ENCODE measurements at regions not wholly inside any gene's neighbourhood (a gene's known extent, or its start where the extent isn't known, plus 50 kb on each side); places are given as distances from the start of the nearest gene placed in this dataset.
"Not testable (repeated sequence)": the region's sequence is repeated elsewhere in the genome, so short reads cannot be mapped to it uniquely, and the experiment has no call there.

GRCh38 chr7:3117488-3118231 lies 74.0 kb upstream of the CARD11 start:
- intact Hi-C loops (cut with DNase I) = no loop called here
- no peaks in the 10 kb centered on the region for H3K36me3 ChIP-seq (ENCODE audit: control insufficient read depth in 2 of 3, insufficient read depth in 3 of 3, low read length in 3 of 3)

GRCh38 chr7:3119352-3119927 lies 75.8 kb upstream of the CARD11 start:
- H3K4me3 ChIP-seq (ENCODE audit: low read length in 3 of 3); intact Hi-C loops (cut with DNase I); H3K27me3 ChIP-seq (ENCODE audit: control insufficient read depth, insufficient read depth, low read length); H3K9me3 ChIP-seq (ENCODE audit: control insufficient read depth in 2 of 3, insufficient read depth in 1 of 3, low read length in 3 of 3); FAIRE-seq; H3K36me3 ChIP-seq (ENCODE audit: control insufficient read depth in 2 of 3, insufficient read depth in 3 of 3, low read length in 3 of 3); H3K4me1 ChIP-seq (ENCODE audit: control insufficient read depth in 2 of 3, insufficient read depth in 2 of 3, low read depth in 1 of 3, low read length in 3 of 3); DNase-seq; H3K27ac ChIP-seq (ENCODE audit: low read depth in 2 of 2, low read length in 2 of 2); H3K9ac ChIP-seq (ENCODE audit: low read length in 3 of 3): not testable (repeated sequence)

More at GRCh38 chr7:3117488-3118231, 74.0 kb upstream of the CARD11 start:
- H3K9ac ChIP-seq (ENCODE audit: low read length in 3 of 3) = no peak overlapping the region
- H3K4me3 ChIP-seq (ENCODE audit: low read length in 3 of 3) = no peak overlapping the region
- peaks cover 0 to 13% (median 0%) of the 10 kb centered on the region in 3 donors for H3K9me3 ChIP-seq (ENCODE audit: control insufficient read depth in 2 of 3, insufficient read depth in 1 of 3, low read length in 3 of 3)
- no peaks in the 10 kb centered on the region for H3K4me1 ChIP-seq (ENCODE audit: control insufficient read depth in 2 of 3, insufficient read depth in 2 of 3, low read depth in 1 of 3, low read length in 3 of 3)
- FAIRE-seq (no peak), DNase-seq (peak in 1 of 5 donors; percentile 22)
- H3K27me3 ChIP-seq (ENCODE audit: control insufficient read depth, insufficient read depth, low read length) = no peaks in the 10 kb centered on the region
- no peak for TF ChIP-seq CTCF (IDR thresholded peaks at IDR 0.05; ENCODE audit: borderline replicate concordance, extremely low read depth, insufficient read depth)
- H3K27ac ChIP-seq (ENCODE audit: low read depth in 2 of 2, low read length in 2 of 2) = no peak overlapping the region

- no peak for DNase-seq
- Histone ChIP-seq H3K36me3 (ENCODE audit: control insufficient read depth in 2 of 3, insufficient read depth in 3 of 3, low read length in 3 of 3) (no peaks in the 10 kb centered on the region), H3K4me3 (ENCODE audit: low read length in 3 of 3) (no peak overlapping the region), H3K4me1 (ENCODE audit: control insufficient read depth in 2 of 3, insufficient read depth in 2 of 3, low read depth in 1 of 3, low read length in 3 of 3) (no peaks in the 10 kb centered on the region), H3K9ac (ENCODE audit: low read length in 3 of 3) (no peak overlapping the region), H3K27ac (ENCODE audit: low read depth in 2 of 2, low read length in 2 of 2) (no peak overlapping the region), H3K9me3 (ENCODE audit: control insufficient read depth in 2 of 3, insufficient read depth in 1 of 3, low read length in 3 of 3) (peaks cover 0 to 1% (median 0%) of the 10 kb centered on the region in 3 donors), H3K27me3 (ENCODE audit: control insufficient read depth, insufficient read depth, low read length) (no peaks in the 10 kb centered on the region)
- intact Hi-C loops (cut with DNase I) = no loop called here
- no peak for TF ChIP-seq CTCF (IDR thresholded peaks at IDR 0.05; ENCODE audit: borderline replicate concordance, extremely low read depth, insufficient read depth)
- FAIRE-seq = no peak
Measured at GRCh38 chr7:3119963-3120362, 76.3 kb upstream of the CARD11 start.

- Histone ChIP-seq H3K27ac (ENCODE audit: low read depth in 2 of 2, low read length in 2 of 2) (no peak overlapping the region), H3K9me3 (ENCODE audit: control insufficient read depth in 2 of 3, insufficient read depth in 1 of 3, low read length in 3 of 3) (no peaks in the 10 kb centered on the region), H3K9ac (ENCODE audit: low read length in 3 of 3) (no peak overlapping the region), H3K27me3 (ENCODE audit: control insufficient read depth, insufficient read depth, low read length) (no peaks in the 10 kb centered on the region), H3K36me3 (ENCODE audit: control insufficient read depth in 2 of 3, insufficient read depth in 3 of 3, low read length in 3 of 3) (no peaks in the 10 kb centered on the region), H3K4me1 (ENCODE audit: control insufficient read depth in 2 of 3, insufficient read depth in 2 of 3, low read depth in 1 of 3, low read length in 3 of 3) (no peaks in the 10 kb centered on the region), H3K4me3 (ENCODE audit: low read length in 3 of 3) (no peak overlapping the region)
- intact Hi-C loops (cut with DNase I) = no loop called here
- DNase-seq (no peak), FAIRE-seq (no peak)
- no peak for TF ChIP-seq CTCF (IDR thresholded peaks at IDR 0.05; ENCODE audit: borderline replicate concordance, extremely low read depth, insufficient read depth)
Measured at GRCh38 chr7:3120513-3120912, 76.8 kb upstream of the CARD11 start.

All from kidney (tissue), 13 donors.